Activated CD4-positive, alpha-beta T cell treated with anti-CD3 and anti-CD28 coated beads, Interleukin-2, amount 50 U/mL, for 48 hours (primary cell): ENCODE measurements at regions not wholly inside any gene's neighbourhood (a gene's known extent, or its start where the extent isn't known, plus 50 kb on each side); places are given as distances from the start of the nearest gene placed in this dataset.
"Not testable (repeated sequence)": the region's sequence is repeated elsewhere in the genome, so short reads cannot be mapped to it uniquely, and the experiment has no call there.

Experiments used
- DNase-seq, 2 experiments: peaks; one replicate each; pipeline ENCODE4 v3.0.0-alpha.2; 2020

DNA sequence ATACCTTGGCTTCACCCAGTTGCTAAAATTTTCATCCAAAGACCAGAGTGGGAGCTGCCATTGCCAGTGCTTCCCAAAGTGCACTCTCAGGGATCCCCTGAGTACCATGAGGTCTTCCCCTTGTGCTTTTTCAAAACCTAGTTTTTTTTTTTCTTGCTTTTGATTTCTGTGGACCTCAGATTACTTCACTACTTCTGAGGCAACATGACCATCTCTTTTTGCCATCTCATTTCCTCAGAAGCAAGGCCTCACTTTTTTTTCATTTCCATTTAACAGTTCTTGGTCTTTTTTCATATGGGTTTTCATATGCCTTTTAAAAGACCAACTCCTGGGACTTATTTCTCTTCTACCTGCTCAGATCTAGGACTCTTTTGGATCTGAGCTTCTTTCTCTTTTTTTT, 64.1 kb upstream of the MMS22L start:
- DNase-seq = no peak

DNA sequence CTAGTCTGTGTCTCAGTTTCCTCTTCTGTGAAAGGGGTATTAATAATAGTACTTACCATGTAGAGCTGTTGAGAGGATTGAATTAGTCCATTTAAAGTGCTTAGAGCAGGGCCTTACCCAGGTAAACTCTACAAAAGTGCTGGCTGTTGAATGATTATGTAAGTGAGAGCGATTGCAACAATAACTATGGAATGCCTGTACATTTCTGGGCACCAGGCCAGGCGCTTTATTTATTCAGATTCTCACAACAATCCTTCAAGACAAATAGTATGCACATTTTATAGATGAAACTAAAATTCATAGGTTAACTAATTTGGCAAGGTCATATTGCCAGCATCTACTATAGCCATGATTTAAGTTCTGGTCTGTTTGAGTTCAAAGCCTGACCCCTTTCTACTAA, 78.3 kb upstream of the MMS22L start:
- no peak for DNase-seq

DNA sequence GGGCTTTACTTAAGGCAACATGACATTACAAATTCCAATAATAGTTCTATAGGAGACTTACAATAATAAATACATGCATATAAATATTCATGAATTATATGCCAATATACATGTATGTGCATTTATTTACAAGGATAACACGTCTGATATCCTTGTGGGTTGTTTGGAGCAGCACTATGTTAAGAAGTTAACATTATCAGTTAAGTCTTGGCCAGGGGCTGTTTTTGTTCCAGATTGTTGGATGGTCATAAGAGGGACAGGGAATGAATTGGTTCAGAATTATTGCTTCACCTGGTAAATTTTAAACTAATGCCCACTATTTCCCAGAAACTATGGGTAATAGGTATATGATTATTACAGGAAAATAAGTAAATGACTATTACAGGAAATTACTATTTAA, 81.3 kb upstream of the MMS22L start:
- DNase-seq = no peak

DNA sequence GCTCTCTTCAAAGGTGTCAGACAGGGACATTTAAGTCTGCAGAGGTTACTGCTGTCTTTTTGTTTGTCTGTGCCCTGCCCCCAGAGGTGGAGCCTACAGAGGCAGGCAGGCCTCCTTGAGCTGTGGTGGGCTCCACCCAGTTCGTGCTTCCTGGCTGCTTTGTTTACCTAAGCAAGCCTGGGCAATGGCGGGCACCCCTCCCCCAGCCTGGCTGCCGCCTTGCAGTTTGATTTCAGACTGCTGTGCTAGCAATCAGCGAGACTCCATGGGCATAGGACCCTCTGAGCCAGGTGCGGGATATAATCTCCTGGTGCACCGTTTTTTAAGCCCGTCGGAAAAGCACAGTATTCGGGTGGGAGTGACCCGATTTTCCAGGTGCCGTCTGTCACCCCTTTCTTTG, 99.1 kb upstream of the MMS22L start:
- not testable (repeated sequence) for DNase-seq

DNA sequence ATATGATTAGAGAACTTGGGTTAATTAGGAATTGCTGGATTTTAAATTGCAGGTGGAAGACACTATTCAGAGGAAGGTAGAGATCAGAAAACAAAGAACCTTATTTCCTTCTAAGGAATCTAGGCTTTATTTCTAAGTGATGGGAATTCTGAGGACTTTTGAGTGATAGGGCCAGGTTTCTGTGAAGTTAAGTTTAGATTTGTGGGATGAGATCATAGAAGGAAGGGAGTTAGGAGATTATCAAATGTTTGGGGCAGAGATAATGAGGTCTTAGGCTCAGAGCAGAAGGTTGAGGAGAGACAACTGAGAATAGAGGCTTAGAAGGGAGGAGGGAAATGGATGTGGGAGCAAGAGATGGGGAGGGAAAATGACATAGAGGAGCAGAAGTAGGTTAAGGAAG, 109.7 kb upstream of the MMS22L start:
- no peak for DNase-seq

DNA sequence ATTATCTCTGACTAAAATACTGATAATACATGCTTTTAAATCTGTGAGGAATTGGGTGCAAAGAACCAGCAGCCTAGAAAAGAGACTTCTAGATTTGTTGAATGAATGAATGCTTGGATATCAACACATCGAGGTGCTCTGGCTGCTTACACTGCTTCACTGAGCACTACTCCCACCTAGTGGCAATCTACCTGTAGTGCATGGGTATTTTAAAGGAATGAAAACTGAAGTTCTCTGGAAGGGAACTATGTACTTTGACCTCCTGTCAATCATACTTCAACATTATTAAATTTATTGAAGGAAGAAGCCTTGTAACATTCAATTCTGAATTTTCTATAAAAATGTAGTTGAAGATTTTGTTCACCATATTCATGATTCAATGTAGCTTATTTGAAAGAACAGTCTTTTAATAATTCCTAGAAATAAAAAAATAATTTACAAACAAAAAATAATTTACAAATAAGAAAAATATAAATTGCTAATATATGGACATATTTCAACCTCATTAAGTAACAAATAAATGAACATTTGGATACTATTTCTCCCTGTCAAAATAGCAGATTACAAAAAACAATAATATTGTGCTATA, 111.2 kb upstream of the MMS22L start:
- peak; percentile 18 to 30 for DNase-seq

DNA sequence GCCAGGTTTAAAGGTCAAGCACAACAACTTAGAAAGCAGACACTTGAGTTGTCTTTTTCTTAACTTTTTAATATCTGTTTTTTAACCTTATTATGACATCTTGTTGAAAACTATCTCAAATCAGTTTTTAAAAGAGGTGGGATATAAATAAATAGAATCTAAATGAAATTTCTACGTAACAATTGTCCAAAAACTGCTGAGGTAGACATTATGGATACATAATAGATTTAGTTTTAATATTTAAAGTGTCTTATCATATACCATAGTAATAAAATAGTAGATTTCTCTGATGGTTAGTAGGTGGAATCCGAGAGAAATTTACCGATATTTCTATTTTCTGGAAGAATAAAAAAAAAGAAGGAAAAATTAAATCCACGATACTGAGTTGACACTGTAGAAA, 113.9 kb upstream of the MMS22L start:
- DNase-seq = no peak

DNA sequence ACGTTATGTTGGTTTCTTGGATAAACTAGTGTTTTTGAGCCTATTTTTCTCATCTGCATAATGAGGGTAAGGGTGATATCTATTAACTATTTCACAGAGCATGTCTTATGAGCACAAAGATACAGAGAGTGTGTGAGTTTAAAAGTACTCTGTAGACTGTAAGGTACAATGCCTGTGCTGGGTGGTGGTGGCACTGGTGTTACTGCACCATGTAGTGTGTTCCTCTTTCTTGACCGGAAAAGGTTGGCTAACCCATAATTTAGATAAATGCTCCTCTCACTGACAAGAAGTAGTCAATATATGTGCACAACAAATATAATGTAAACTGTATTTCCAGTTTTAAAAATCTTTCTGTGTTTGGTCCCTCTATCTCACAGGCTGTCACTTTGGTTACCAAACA, 116.2 kb upstream of the MMS22L start:
- no peak for DNase-seq

DNA sequence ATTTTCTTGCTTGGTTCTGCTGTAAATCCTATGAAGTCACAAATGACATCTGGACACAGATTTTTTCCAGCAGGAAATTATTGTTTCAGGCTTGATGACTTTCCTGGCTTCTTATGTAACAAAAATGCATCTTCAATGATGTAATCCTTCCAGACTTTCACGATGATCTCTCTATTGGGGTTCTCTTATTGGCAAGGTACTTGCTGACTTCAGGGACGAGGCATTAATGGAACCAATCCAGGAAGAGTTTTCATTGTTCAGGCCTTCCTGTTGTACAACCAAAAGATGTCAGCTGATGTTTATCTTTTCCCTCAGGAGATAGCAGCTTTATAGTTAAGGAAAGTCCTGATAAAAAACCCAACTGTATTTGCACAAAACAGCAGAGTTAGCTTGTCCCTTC, 118.5 kb upstream of the MMS22L start:
- no peak for DNase-seq

DNA sequence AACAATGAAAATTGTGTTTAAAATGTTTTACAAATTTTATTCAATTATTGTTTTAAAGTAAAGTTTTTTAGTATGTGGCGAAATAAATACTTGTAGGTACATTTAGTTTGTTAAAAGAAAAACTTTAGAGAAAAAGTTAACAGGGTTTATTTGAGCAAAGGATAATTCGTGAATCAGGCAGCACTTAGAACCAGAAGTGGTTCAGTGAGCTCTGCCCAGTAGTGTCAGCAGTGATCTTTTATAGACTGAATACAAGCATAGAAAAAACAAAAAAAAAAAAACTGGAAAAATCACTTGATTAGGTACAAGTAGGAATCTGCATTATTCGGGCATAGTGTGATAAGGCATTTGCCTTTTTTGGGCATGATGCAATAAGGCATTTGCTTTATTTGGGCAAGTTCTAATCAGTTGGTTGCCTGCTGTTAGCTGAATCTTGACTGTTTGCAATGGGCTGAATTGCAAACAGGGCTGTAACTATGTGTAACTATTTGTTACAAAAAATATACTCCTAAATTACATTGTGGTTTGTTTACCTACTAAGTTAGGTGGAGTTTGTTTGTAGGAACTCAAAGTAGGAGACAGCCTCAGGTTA, 122.9 kb upstream of the MMS22L start:
- DNase-seq = no peak

DNA sequence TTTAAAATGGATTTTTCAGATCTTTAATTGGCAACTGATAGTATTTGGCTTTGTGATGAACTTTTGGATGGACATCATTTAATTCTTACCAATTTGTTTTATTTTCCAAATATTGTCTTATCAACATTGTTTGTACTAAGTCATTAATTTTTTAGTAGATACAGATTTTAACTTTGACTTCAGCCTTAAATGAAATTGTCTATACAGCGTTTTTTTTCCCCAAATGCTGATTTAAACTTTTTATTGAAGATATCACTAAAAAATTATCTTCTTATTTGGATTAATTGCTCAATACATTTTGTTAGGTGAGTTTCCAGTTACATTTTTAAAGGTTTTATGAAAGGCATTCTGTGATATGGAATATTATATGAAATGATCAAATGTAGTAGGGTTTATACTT, 123.6 kb upstream of the MMS22L start:
- DNase-seq = no peak

DNA sequence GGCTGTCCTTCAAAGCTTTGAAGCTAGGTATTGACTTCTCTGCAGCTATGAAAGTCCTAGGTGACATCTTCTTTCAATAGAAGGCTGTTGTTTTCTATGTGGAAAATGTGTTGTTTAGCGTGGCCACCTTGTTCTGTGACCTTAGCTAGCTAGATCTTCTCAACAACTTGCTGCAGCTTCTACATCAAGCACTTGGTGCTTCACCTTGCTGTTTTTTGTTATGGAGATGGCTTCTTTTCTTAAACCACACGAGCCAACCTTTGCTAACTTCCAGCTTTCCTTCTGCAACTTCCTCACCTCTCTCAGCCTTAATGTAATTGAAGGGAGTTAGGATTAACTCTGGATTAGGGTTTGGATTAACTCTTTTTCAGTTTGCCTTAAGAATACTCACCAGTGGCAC, 128.6 kb upstream of the MMS22L start:
- DNase-seq = no peak

DNA sequence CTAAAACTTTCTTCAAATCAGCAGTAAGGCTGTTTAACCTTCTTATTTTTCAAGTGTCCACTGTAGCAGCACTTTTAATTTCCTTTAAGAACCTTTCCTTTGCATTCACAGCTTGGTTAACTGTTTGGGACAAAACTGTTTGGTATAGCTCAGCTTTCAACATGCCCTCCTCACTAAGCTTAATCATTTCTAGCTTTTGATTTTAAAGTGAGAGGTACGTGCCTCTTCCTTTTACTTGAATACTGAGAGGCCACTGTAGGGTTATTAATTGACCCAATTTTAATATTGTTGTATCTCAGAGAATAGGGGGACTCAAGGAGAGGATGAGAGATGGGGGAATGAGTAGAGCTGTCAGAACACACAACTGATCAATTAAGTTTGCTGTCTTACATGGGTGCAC, 129.5 kb upstream of the MMS22L start:
- no peak for DNase-seq

DNA sequence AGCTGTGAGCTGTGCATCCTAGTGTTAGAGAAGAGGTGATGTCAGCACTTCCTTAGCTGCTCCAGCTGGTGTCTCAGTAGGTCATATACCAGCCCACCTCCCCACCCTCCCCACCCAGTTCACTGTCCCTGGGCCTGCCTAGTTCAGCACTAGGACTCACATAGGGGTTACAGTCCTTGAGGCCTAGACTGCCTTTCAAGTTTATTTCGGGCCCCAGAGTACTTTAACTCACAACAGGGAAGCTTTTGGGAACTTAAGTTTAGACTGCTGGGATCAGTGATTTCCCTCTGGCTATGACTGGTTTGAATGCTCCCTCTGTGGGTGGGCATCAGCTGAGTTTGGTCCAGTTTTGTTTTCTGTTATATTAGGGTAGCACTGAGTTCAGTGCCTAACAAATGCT, 139.2 kb upstream of the MMS22L start:
- DNase-seq = no peak

DNA sequence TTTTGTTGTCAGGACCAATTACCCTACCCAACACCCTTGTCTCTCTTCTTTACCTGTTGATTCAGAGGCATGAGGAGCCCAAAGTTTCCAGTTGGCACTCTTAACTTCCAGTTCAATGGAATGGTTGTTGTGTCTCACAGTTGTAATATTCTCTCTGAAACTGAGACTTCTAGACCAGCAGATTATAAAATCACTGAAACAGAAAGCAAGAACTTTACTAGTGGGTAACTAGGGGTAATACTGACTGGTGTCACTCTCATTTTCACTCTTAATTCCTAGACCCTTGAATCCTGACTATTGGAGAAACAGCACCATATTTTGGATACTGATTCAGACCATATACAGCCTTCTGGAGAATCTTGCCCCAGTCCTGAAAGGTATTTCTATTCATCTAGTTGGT, 140.2 kb upstream of the MMS22L start:
- DNase-seq = no peak

DNA sequence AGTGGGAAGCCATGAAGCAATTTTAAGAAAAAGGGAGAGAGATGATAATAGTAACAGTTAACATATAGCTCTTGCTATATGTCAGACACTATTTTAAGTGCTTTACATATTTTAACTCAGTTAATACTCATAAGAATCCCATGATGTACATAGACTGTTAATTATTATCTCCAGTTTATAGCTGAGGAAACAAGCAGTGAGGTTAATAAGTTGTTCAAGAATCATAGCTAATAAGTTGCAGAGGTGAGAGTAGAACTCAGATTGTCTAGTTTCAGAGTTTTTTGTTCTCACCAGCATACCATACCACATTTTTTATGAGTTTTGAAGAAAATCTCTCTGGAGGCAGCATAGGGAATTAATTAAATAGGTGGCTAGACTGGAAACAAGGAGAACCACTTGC, 144.6 kb upstream of the MMS22L start:
- no peak for DNase-seq

DNA sequence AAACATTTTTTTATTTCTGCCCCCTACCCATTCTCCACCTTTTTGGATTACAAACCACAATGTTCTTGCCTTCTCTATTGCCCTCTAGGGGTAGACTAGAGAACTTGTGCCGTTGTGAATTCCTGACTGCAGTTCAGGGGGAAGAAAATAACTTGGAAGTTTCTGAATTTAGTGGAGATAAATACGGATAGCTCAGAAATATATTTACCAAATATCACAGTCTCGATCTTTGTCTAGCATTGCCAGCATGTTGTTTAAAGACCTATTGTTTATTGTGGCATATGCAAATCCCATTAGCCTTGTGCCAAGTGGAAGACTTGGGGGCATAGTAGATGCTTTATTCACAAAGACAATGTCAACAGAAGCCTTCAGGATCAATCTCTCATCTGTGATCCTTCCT, 154.1 kb upstream of the MMS22L start:
- no peak for DNase-seq

DNA sequence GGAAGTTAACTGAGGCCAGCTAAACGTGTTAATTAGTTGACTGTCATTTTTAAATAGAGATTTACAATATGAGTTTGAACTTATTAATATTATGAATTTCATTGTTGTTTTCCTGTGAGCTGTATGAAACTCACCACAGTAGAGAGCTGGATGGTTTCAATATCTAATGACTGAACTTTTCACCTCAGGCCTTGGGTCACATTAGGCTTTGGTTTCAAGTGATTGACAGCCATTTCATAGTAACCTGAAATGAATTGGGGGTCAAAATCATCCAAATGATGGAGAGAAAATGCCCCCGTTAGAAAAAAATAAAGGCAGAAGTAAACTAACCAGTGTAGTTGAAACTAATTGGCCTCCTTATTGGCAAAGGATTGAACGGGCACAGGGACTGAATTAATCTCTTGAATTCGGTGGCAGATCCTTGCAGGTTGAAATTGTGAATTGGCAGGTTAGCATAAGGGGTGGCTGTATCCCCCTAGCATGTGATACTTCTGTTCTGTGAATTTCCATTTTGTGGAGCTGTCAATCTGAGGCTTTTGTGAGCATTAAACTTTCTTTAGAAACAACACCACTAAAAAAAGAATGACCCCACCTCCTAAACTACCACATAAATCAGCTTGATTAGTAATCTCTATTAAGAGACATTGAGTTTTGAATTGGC, 155.1 kb upstream of the MMS22L start:
- no peak for DNase-seq

DNA sequence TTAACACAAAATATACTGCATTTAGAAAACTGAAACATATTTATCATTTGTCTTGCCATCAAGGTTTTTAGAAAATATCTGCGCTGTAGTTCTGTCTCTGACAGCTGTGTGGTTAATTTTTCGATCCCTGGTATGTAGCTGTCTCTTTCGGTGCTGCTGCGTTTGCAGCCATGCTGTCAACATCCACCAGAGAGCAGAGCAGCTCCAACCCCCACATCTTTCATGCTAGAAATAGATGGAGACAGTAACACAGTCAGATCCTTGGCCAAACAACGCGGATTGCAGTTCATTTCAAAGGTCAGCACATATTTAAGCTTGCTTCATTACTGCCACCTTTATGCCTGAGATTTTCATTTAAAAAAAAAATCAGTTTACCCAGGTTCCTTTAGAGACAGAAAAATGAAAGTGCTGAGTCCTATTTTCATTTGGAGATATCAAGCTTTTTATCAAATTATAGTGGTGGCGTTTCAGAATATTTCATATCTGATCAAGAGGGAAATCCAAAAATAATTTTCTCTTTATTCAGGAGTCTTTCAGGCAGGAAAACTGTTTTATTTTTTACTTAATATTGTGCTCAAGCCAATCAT, 157.7 kb upstream of the MMS22L start:
- no peak for DNase-seq

DNA sequence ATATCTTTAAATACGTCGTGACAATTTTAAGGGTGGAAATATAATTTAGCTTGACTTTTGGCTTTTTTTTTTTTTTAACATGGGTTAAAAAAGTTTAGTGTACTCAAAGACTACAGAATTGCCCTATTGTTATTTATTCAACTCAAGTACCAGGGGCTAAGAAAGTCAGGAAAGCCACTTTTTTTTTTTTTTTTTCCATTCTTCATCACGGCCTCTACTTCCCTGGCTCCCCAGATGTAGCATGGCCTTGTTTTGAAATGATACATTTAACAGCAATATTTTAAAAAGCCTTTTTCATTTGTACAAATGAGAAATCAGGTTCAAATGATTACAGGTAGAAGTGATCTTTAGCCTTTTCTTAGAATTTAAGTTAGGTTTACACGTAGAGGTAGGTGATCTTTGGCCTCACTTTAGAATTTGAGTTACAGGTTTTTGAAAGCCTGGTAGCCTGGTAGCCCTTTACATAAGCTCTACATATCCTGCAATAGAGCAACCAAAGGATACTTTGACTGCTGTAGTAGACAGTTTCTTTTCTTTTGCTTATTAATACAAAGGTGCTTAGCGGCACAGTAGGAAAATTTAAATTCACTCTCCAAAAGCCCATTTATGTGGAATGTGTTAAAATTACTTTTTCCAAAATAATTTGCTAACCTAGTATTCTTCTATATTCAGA, 160.5 kb upstream of the MMS22L start:
- no peak for DNase-seq

DNA sequence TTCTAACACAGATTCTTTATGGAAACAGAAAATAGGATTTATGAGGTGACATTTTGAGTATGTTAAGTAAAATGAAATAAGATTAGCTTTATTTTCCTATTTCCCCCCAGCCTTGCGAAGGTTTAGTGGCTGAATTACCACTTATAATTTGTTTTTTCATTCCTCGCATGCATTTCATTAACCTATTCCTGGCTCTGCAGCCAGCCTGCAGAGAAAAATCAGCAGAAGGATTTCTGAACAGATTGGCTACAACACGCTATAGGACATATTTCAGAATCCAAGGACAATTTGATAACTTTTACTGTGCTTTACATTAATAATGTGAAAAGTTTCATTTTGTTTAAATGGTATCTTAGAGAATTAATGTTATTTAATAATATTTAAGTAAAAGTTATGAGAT, 162.4 kb upstream of the MMS22L start:
- DNase-seq = no peak

DNA sequence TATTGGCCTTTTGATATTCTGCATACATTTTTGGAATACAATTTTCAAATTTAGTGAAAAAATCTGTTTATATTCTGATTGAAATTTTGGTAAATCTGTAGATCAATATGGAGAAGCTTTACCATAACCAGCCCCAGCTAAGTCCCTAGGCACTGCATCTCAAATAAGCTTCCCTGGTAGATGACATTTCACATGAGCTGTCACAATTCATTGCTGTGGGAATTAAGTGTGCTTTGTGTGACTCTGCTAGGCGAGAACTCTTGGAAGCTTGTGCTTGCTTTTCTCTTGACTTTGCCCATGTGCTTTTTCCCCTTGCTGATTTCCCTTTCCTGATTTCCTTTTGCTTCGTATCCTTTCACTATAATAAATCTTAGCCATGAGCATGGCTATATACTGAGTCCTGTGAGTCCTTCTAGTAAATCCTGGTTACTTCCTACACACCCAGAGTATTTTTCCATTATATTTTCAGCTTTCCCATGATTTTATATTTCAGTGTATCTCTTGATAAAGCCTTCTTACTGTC, 166.5 kb upstream of the MMS22L start:
- DNase-seq = no peak

DNA sequence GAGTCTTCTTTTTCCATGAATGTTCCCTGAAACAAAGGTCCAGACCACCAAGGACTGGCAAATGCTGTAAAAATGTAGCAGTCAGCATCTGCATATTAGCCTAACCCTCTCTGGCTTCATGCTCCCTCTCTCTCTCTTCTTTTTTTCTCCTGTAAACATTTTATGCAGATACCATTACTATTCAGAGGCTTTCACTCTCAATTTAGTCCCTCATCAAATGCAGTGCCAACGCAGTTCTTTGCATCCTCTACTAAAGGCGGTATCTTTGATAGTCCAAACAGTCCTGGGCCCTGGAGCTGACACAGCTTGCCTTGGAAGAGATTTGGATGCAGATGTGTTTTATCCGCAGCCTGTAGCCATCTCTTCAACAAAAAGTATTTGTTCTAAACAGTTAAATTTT, 167.1 kb upstream of the MMS22L start:
- no peak for DNase-seq

DNA sequence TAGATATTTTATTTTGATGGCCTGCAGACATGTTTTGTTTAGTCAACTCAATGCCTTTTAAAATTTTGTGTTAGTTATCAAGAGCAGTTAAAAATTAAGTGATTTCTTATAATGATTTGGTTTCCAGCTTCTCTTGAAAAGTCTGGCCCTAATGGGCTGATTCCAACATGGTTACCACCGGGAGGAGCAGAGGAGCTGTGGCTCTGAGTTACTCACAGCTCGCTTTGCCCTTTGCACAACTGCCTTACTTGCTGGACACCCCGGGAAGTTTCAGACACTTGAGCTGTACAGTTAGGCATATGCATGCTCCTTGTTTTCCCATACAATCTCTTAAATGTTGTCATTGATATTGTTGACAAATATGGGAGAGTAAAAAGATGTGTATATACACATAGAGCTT, 173.1 kb upstream of the MMS22L start:
- DNase-seq = no peak
